SK-N-SH (cell line): ENCODE measurements at regions not wholly inside any gene's neighbourhood (a gene's known extent, or its start where the extent isn't known, plus 50 kb on each side); places are given as distances from the start of the nearest gene placed in this dataset.

Source experiments
- CTCF ChIA-PET: fragments of 300-600, 350-600 bp; formaldehyde crosslinking; extraction: SDS; loops from one replicate; lab custom pipeline; 2021; lab: Yijun Ruan, JAX
- POLR2A ChIA-PET: fragments of 350-600 bp; sonication (Branson Sonifier 250); formaldehyde crosslinking; extraction: SDS; loops from one replicate; lab custom pipeline; 2020; ENCODE audit warnings: antibody characterized with exemption, inconsistent platforms; lab: Yijun Ruan, JAX
- DNase-seq: peaks from one replicate; pipeline ENCODE4 v3.0.0; 2012
- H2AFZ ChIP-seq: fragments of 200-600 bp; sonication (generic); 2 replicates; pipeline ENCODE4 v1.8.1; 2016; ENCODE audit warnings: antibody characterized with exemption, mild to moderate bottlenecking, low read depth
- H3F3A ChIP-seq: fragments of 200-600 bp; sonication (generic); replicated peaks from 2 replicates; pipeline ENCODE3; 2016; ENCODE audit warnings: antibody characterized with exemption, mild to moderate bottlenecking; ENCODE audit not compliant: insufficient read depth
- H3K27ac ChIP-seq, 2 experiments: fragments of 200-500 bp in 1 of 2; fragments of 200-600 bp in 1 of 2; sonication (Bioruptor generic) in 1 of 2; sonication (generic), shearing (Covaris generic) in 1 of 2; 2 replicates each; pipeline versions ENCODE4 v1.5.1 to v1.6.1; 2014 to 2016; ENCODE audit warnings: low read depth in 2 of 2, inconsistent platforms in 1 of 2, low read length in 1 of 2, mild to moderate bottlenecking in 1 of 2, mixed read lengths in 1 of 2
- H3K27me3 ChIP-seq: fragments of 200-600 bp; sonication (generic), shearing (Covaris generic); 2 replicates; pipeline ENCODE4 v1.6.1; 2016; ENCODE audit warnings: mixed run types; ENCODE audit not compliant: insufficient read depth
- H3K36me3 ChIP-seq, 2 experiments: fragments of 200-500 bp in 1 of 2; fragments of 200-600 bp in 1 of 2; sonication (Bioruptor generic) in 1 of 2; sonication (generic) in 1 of 2; replicated peaks in 1 of 2; 2 replicates each; pipeline versions ENCODE3 to v1.5.1; 2014 to 2016; ENCODE audit warnings: low read length in 1 of 2, mild to moderate bottlenecking in 1 of 2; ENCODE audit not compliant: insufficient read depth in 2 of 2, control insufficient read depth in 1 of 2
- H3K4me1 ChIP-seq, 2 experiments: fragments of 200-500 bp in 1 of 2; fragments of 200-600 bp in 1 of 2; sonication (Bioruptor generic) in 1 of 2; sonication (generic), shearing (Covaris generic) in 1 of 2; 2 replicates each; pipeline versions ENCODE4 v1.5.1 to v1.6.1; 2014 to 2016; ENCODE audit warnings: low read depth in 1 of 2, low read length in 1 of 2, mixed run types in 1 of 2; ENCODE audit not compliant: insufficient read depth in 2 of 2, control insufficient read depth in 1 of 2
- H3K4me2 ChIP-seq: fragments of 200-600 bp; sonication (generic), shearing (Covaris generic); 2 replicates; pipeline ENCODE4 v1.6.1; 2017; ENCODE audit warnings: mixed run types
- H3K4me3 ChIP-seq, 2 experiments: fragments of 200-500 bp in 1 of 2; fragments of 200-600 bp in 1 of 2; sonication (Bioruptor generic) in 1 of 2; sonication (generic), shearing (Covaris generic) in 1 of 2; 2 replicates each; pipeline versions ENCODE4 v1.5.1 to v1.8.1; 2014 to 2016; ENCODE audit warnings: low read depth in 2 of 2, inconsistent platforms in 1 of 2, low read length in 1 of 2, mild to moderate bottlenecking in 1 of 2, mixed read lengths in 1 of 2, moderate library complexity in 1 of 2
- H3K79me2 ChIP-seq: fragments of 200-600 bp; sonication (generic); 2 replicates; pipeline ENCODE4 v1.8.1; 2017; ENCODE audit warnings: mild to moderate bottlenecking; ENCODE audit not compliant: insufficient read depth
- H3K9ac ChIP-seq: fragments of 200-600 bp; sonication (generic); 2 replicates; pipeline ENCODE4 v1.6.1; 2017; ENCODE audit warnings: mixed run types
- H3K9me2 ChIP-seq: fragments of 200-600 bp; sonication (generic); 2 replicates; pipeline ENCODE4 v1.6.1; 2017; ENCODE audit warnings: mixed run types
- H3K9me3 ChIP-seq: fragments of 200-600 bp; sonication (generic); 2 replicates; pipeline ENCODE4 v1.6.1; 2017; ENCODE audit warnings: mixed run types, mild to moderate bottlenecking, moderate library complexity
- H4K20me1 ChIP-seq: fragments of 200-600 bp; sonication (generic); 2 replicates; pipeline ENCODE4 v1.6.1; 2017; ENCODE audit warnings: mild to moderate bottlenecking, mixed run types; ENCODE audit not compliant: insufficient read depth
- CHD2 ChIP-seq: fragments of 150-350 bp; IDR thresholded peaks from 2 replicates; pipeline ENCODE4 v1.6.1; 2018; ENCODE audit warnings: low read length; ENCODE audit not compliant: partially characterized antibody
- ELF1 ChIP-seq: IDR thresholded peaks from 2 replicates; pipeline ENCODE4 v1.4.0; 2012
- FOXJ3 ChIP-seq: sonication (generic); formaldehyde crosslinking; IDR thresholded peaks from 2 replicates; pipeline ENCODE4 v1.5.1; 2020; ENCODE audit warnings: mild to moderate bottlenecking, missing genetic modification reagents
- FOXM1 ChIP-seq: IDR thresholded peaks from 2 replicates; pipeline ENCODE4 v1.4.0; 2012; ENCODE audit warnings: low read depth, mild to moderate bottlenecking
- GABPA ChIP-seq: IDR thresholded peaks from 2 replicates; pipeline ENCODE4 v1.4.0; 2012; ENCODE audit warnings: low read depth, mild to moderate bottlenecking
- IRF3 ChIP-seq: fragments of 150-350 bp; IDR thresholded peaks from 2 replicates; pipeline ENCODE4 v1.6.1; 2016; ENCODE audit warnings: mild to moderate bottlenecking, low read depth, low read length
- MEF2A ChIP-seq: IDR thresholded peaks from 2 replicates; pipeline ENCODE4 v1.4.0; 2012; ENCODE audit warnings: low read depth, borderline replicate concordance
- MXI1 ChIP-seq: IDR thresholded peaks from 2 replicates; pipeline ENCODE4 v1.6.1; 2012; ENCODE audit warnings: mild to moderate bottlenecking, low read depth, low read length, improper control_type of control experiment
- NFIC ChIP-seq: IDR thresholded peaks from 2 replicates; pipeline ENCODE4 v1.4.0; 2012; ENCODE audit warnings: borderline replicate concordance
- PBX3 ChIP-seq: IDR thresholded peaks from 2 replicates; pipeline ENCODE4; 2012
- POLR2AphosphoS5 ChIP-seq: IDR thresholded peaks from 2 replicates; pipeline ENCODE4 v1.6.1; 2012; ENCODE audit warnings: low read depth, low read length
- RAD21 ChIP-seq: IDR thresholded peaks from 2 replicates; pipeline ENCODE4 v1.6.1; 2012; ENCODE audit warnings: mild to moderate bottlenecking, low read length
- SIN3A ChIP-seq: IDR thresholded peaks from 2 replicates; pipeline ENCODE4 v1.6.1; 2012; ENCODE audit warnings: low read depth, mild to moderate bottlenecking, low read length, moderate library complexity, borderline replicate concordance
- TCF12 ChIP-seq: IDR thresholded peaks from 2 replicates; pipeline ENCODE4 v1.4.0; 2012
- YY1 ChIP-seq: IDR thresholded peaks from 2 replicates; pipeline ENCODE4 v1.4.0; 2012; ENCODE audit warnings: low read depth, mild to moderate bottlenecking
- WGBS: methylation state at CpG from one replicate; pipeline ENCODE4 v1.1.6; 2017; ENCODE audit warnings: low lambda C conversion rate; 5-methylcytosine and 5-hydroxymethylcytosine counted together
- TF ChIP-seq, protein P1 (sequence below): IDR thresholded peaks from 2 replicates; pipeline ENCODE4 v1.4.0; 2012; ENCODE audit warnings: low read depth, borderline replicate concordance
- TF ChIP-seq, protein P2 (sequence below): IDR thresholded peaks from 2 replicates; pipeline ENCODE4 v1.4.0; 2012; ENCODE audit warnings: low read depth, borderline replicate concordance
- TF ChIP-seq, protein P3 (sequence below): fragments of 150-350 bp; IDR thresholded peaks from 2 replicates; pipeline ENCODE4 v1.6.1; 2017; ENCODE audit warnings: antibody characterized with exemption, low read length, low read depth, borderline replicate concordance
- TF ChIP-seq, protein P4 (sequence below): IDR thresholded peaks from 2 replicates; pipeline ENCODE4 v1.6.1; 2012; ENCODE audit warnings: mild to moderate bottlenecking, low read depth, low read length, moderate library complexity

DNA sequence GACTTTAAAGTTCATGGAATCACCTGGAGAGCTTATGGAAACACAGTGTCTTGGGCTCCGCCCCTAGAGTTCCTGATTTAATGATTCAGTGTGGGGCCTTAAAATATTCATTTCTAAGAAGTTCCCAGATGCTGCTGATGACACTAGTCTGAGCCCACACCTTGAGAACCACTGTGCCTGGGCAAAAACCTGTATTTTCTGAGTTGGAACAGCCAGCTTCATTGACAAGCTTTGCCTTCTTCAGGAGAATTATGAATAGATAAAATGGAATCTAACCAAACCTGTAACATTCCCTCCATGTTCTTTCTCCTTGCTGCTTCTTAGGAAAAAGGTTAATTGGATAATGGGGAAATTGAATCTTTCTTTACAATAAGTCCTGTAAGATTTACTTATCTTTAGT is 490.7 kb downstream of the DIPK2A start:
- no peak overlapping the region for H3K4me2 ChIP-seq
- 25% methylated on average over 1 of the region's 1 CpG for WGBS
- DNase-seq, result no peak
- H3K4me1 ChIP-seq, result no peaks in the 10 kb centered on the region
- no peak overlapping the region for H3K9ac ChIP-seq
- H3K9me2 ChIP-seq, result no peaks in the 10 kb centered on the region
- ChIA-PET POLR2A (no interaction called here), CTCF (no interaction called here)
- H3K36me3 ChIP-seq, result no peaks in the 10 kb centered on the region
- H2AFZ ChIP-seq, result no peak overlapping the region
- H3K79me2 ChIP-seq, result no peaks in the 10 kb centered on the region
- no peak overlapping the region for H3K27ac ChIP-seq
- H3K27me3 ChIP-seq, result no peaks in the 10 kb centered on the region
- H3K9me3 ChIP-seq, result no peaks in the 10 kb centered on the region
- H4K20me1 ChIP-seq, result no peaks in the 10 kb centered on the region
- TF ChIP-seq, protein P1, sequence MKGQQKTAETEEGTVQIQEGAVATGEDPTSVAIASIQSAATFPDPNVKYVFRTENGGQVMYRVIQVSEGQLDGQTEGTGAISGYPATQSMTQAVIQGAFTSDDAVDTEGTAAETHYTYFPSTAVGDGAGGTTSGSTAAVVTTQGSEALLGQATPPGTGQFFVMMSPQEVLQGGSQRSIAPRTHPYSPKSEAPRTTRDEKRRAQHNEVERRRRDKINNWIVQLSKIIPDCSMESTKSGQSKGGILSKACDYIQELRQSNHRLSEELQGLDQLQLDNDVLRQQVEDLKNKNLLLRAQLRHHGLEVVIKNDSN, result no peak
- TF ChIP-seq ELF1, result no peak
- TF ChIP-seq MXI1, result no peak
- TF ChIP-seq SIN3A, result no peak
- TF ChIP-seq RAD21, result no peak
- TF ChIP-seq, protein P2, sequence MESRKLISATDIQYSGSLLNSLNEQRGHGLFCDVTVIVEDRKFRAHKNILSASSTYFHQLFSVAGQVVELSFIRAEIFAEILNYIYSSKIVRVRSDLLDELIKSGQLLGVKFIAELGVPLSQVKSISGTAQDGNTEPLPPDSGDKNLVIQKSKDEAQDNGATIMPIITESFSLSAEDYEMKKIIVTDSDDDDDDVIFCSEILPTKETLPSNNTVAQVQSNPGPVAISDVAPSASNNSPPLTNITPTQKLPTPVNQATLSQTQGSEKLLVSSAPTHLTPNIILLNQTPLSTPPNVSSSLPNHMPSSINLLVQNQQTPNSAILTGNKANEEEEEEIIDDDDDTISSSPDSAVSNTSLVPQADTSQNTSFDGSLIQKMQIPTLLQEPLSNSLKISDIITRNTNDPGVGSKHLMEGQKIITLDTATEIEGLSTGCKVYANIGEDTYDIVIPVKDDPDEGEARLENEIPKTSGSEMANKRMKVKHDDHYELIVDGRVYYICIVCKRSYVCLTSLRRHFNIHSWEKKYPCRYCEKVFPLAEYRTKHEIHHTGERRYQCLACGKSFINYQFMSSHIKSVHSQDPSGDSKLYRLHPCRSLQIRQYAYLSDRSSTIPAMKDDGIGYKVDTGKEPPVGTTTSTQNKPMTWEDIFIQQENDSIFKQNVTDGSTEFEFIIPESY, result no peak
- TF ChIP-seq MEF2A, result no peak
- no peak for TF ChIP-seq FOXJ3 (CRISPR knock-in tag)
- TF ChIP-seq PBX3, result no peak
- TF ChIP-seq CHD2, result no peak
- TF ChIP-seq, protein P3, sequence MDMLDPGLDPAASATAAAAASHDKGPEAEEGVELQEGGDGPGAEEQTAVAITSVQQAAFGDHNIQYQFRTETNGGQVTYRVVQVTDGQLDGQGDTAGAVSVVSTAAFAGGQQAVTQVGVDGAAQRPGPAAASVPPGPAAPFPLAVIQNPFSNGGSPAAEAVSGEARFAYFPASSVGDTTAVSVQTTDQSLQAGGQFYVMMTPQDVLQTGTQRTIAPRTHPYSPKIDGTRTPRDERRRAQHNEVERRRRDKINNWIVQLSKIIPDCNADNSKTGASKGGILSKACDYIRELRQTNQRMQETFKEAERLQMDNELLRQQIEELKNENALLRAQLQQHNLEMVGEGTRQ, result no peak
- no peak for TF ChIP-seq IRF3
- TF ChIP-seq NFIC, result no peak
- no peak for TF ChIP-seq POLR2AphosphoS5
- TF ChIP-seq GABPA, result no peak
- TF ChIP-seq TCF12, result no peak
- TF ChIP-seq, protein P4, sequence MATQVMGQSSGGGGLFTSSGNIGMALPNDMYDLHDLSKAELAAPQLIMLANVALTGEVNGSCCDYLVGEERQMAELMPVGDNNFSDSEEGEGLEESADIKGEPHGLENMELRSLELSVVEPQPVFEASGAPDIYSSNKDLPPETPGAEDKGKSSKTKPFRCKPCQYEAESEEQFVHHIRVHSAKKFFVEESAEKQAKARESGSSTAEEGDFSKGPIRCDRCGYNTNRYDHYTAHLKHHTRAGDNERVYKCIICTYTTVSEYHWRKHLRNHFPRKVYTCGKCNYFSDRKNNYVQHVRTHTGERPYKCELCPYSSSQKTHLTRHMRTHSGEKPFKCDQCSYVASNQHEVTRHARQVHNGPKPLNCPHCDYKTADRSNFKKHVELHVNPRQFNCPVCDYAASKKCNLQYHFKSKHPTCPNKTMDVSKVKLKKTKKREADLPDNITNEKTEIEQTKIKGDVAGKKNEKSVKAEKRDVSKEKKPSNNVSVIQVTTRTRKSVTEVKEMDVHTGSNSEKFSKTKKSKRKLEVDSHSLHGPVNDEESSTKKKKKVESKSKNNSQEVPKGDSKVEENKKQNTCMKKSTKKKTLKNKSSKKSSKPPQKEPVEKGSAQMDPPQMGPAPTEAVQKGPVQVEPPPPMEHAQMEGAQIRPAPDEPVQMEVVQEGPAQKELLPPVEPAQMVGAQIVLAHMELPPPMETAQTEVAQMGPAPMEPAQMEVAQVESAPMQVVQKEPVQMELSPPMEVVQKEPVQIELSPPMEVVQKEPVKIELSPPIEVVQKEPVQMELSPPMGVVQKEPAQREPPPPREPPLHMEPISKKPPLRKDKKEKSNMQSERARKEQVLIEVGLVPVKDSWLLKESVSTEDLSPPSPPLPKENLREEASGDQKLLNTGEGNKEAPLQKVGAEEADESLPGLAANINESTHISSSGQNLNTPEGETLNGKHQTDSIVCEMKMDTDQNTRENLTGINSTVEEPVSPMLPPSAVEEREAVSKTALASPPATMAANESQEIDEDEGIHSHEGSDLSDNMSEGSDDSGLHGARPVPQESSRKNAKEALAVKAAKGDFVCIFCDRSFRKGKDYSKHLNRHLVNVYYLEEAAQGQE, result no peak
- no peak for TF ChIP-seq FOXM1
- TF ChIP-seq YY1, result no peak
- H3K4me3 ChIP-seq, result no peak overlapping the region
- H3F3A ChIP-seq, result no peaks in the 10 kb centered on the region
